ENCODE measurements at regions not wholly inside any gene's neighbourhood (a gene's known extent, or its start where the extent isn't known, plus 50 kb on each side); places are given as distances from the start of the nearest gene placed in this dataset.
A peak's percentile ranks its signal among the peaks of the same experiment; 100 is the strongest.

DNA sequence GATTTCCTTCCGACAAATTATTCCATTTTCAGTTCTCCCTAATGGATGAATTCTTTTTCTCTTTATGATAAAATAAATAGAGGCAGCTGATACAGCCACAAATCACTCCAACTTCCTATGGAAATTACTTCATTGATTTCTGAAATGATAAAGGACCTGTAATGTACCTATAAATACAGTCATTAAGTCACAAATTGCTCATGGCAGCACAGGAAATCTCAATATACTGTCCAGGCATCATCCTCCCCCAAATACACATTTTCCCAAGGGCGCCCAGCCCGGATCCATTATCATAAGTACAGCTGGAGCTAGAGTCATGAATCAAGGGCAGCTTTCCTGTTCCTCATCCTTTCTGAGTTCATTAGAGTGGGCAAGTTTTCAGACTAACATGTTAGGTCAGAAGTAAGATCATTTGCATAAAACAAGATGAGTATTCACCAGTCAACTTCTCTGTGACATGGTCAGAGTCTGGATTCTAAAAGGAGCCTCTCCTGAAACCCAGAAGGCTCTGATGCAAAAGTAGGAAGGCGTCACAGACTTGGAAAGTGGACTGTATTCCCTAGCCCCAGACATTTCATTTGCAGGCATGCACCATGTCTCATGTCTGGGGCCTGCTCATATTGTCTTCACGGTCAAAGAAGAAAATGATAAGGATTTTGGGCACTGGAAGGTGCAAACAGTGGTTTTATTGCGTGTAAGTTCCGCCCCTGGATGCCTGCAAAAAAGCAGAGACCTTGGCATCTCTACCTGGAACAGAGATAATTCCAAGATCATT is 383.2 kb downstream of the PLK2 start:
- H3K27me3 ChIP-seq (ENCODE audit: control insufficient read depth in 3 of 3, insufficient read depth in 3 of 3, low read length in 3 of 3) = no peaks in the 10 kb centered on the region
- H3K27ac ChIP-seq (ENCODE audit: low read depth, low read length) = no peak overlapping the region
- peaks cover 8 to 22% (median 8%) of the 10 kb centered on the region in 3 donors for H3K4me1 ChIP-seq (ENCODE audit: control insufficient read depth in 3 of 3, insufficient read depth in 3 of 3, low read length in 3 of 3)
- H3K36me3 ChIP-seq (ENCODE audit: control insufficient read depth in 3 of 3, insufficient read depth in 3 of 3, low read length in 3 of 3) = no peaks in the 10 kb centered on the region
- no peak overlapping the region for H3K9ac ChIP-seq (ENCODE audit: low read depth in 1 of 3, low read length in 3 of 3)
- H3K9me3 ChIP-seq (ENCODE audit: control insufficient read depth in 3 of 3, low read length in 3 of 3) = no peaks in the 10 kb centered on the region
- H3K4me3 ChIP-seq (ENCODE audit: low read length in 3 of 3) = no peak overlapping the region

DNA sequence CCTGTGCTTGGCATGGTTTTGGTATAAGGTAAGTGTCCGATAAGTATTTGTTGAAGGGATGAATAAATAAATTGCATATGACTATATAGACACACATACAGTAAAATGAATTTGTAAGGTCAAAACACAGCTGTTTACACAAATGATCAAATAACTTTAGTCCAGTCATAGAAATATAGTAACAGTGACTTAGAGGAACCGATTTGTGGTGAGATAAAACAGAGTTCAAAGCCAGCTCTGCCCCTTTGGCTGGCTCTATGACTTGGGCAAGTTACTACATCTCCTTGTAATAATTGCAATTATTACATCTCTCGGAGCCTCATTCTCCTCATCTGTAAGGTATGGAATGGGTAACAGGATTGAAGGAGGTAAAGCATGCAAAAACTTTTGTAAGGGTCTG is 384.0 kb downstream of the PLK2 start:
- Histone ChIP-seq H3K27ac (ENCODE audit: low read depth, low read length) (no peak overlapping the region), H3K4me1 (ENCODE audit: control insufficient read depth in 3 of 3, insufficient read depth in 3 of 3, low read length in 3 of 3) (peaks cover 13 to 28% (median 15%) of the 10 kb centered on the region in 3 donors), H3K4me3 (ENCODE audit: low read length in 3 of 3) (no peak overlapping the region)

DNA sequence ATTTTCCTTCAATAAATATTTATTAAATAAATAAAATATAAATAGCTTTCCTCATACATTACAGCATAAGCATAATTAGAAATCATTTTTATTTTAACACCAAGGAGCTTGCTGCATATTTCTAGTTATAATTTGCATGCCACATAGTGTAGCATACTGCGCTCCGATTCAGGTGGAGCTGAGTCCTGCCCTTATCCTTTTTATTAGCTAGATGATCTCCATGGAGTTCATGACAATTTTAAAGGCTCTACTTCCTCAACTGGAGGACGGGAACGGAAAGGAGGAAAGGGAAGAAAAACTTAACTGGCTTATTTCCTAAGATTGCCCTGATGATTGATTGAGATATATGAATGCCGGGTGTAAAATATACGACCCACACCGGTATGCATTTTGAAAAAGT is 385.2 kb downstream of the PLK2 start:
- Histone ChIP-seq H3K36me3 (ENCODE audit: control insufficient read depth in 3 of 3, insufficient read depth in 3 of 3, low read length in 3 of 3) (no peaks in the 10 kb centered on the region), H3K9ac (ENCODE audit: low read depth in 1 of 3, low read length in 3 of 3) (no peak overlapping the region), H3K4me3 (ENCODE audit: low read length in 3 of 3) (no peak overlapping the region), H3K9me3 (ENCODE audit: control insufficient read depth in 3 of 3, low read length in 3 of 3) (no peaks in the 10 kb centered on the region), H3K4me1 (ENCODE audit: control insufficient read depth in 3 of 3, insufficient read depth in 3 of 3, low read length in 3 of 3) (peaks cover 13 to 28% (median 15%) of the 10 kb centered on the region in 3 donors), H3K27ac (ENCODE audit: low read depth, low read length) (no peak overlapping the region), H3K27me3 (ENCODE audit: control insufficient read depth in 3 of 3, insufficient read depth in 3 of 3, low read length in 3 of 3) (no peaks in the 10 kb centered on the region)

More for the DNA sequence above, 384.0 kb downstream of the PLK2 start:
- H3K9me3 ChIP-seq (ENCODE audit: control insufficient read depth in 3 of 3, low read length in 3 of 3) = no peaks in the 10 kb centered on the region
- no peaks in the 10 kb centered on the region for H3K36me3 ChIP-seq (ENCODE audit: control insufficient read depth in 3 of 3, insufficient read depth in 3 of 3, low read length in 3 of 3)
- no peak overlapping the region for H3K9ac ChIP-seq (ENCODE audit: low read depth in 1 of 3, low read length in 3 of 3)
- no peaks in the 10 kb centered on the region for H3K27me3 ChIP-seq (ENCODE audit: control insufficient read depth in 3 of 3, insufficient read depth in 3 of 3, low read length in 3 of 3)

DNA sequence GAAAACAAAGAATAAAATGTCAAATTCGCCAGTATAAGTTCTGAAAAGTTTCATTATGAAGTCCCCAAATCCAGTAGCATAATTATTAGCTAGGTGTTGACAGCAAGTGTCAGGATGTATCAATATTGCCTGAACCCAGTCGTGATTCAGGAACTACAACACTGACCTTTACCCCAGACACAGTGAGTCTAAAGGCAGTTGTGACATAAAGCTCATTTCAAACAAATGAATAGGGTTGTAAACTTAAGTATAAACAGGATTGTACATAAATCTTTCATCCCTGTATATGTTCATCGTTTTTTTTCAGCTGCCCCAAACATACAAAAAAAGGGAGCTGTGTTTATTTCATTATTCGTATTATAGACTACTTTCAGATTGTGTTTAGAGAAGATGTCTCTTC is 385.7 kb downstream of the PLK2 start:
- no peaks in the 10 kb centered on the region for H3K36me3 ChIP-seq (ENCODE audit: control insufficient read depth in 3 of 3, insufficient read depth in 3 of 3, low read length in 3 of 3)
- no peaks in the 10 kb centered on the region for H3K9me3 ChIP-seq (ENCODE audit: control insufficient read depth in 3 of 3, low read length in 3 of 3)
- no peak overlapping the region for H3K27ac ChIP-seq (ENCODE audit: low read depth, low read length)
- H3K27me3 ChIP-seq (ENCODE audit: control insufficient read depth in 3 of 3, insufficient read depth in 3 of 3, low read length in 3 of 3) = no peaks in the 10 kb centered on the region
- H3K4me1 ChIP-seq (ENCODE audit: control insufficient read depth in 3 of 3, insufficient read depth in 3 of 3, low read length in 3 of 3) = peaks cover 13 to 28% (median 15%) of the 10 kb centered on the region in 3 donors
- no peak overlapping the region for H3K4me3 ChIP-seq (ENCODE audit: low read length in 3 of 3)
- H3K9ac ChIP-seq (ENCODE audit: low read depth in 1 of 3, low read length in 3 of 3) = no peak overlapping the region

DNA sequence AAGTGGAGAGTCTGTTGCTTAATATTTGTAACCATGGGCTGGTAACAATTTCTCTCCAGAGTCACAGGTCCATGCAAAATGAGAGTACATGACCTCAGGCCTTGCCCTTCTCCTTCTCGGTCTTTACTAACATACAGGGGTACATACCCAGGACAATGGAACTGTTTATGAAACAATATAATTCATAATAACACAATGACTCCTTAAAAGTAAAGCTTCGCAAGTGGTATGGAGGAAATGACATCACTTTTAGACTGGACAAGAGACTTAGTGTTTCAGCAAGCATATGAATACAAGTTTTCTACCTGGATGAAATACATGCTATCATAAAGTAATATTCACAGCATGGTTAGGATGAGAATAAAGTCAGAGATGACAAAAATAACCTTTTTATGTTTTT is 386.6 kb downstream of the PLK2 start:
- no peaks in the 10 kb centered on the region for H3K9me3 ChIP-seq (ENCODE audit: control insufficient read depth in 3 of 3, low read length in 3 of 3)
- peaks cover 13 to 28% (median 15%) of the 10 kb centered on the region in 3 donors for H3K4me1 ChIP-seq (ENCODE audit: control insufficient read depth in 3 of 3, insufficient read depth in 3 of 3, low read length in 3 of 3)

DNA sequence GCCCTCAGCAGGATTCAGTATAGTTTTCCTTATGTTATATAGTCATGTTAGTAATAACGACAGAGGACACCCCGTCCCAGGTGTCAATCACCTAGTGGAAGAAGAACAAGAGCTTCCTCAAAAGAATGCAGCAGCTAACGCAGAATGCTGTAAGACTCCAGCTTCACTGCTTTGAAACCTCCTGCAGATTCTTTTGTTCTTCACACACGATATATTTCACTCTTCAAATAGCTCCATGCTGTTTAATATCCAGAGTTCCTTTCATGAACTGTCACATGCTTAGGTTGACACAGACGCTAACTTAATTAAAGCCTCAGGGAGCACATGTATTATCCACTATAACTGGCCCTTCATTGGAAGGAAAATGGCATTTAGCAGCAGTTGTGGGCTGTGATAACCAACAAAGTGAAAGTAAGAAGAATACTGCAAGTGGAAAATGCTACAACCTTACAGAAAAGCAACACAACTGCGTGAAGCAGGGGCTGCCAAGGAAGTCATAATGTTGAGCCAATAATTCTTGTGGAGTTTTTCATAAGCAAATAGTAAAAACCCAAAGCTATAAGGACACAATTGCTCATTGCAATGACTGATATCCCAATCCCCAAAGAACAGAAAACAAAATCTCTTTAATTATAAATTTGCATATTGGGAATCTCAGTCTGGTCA is 387.5 kb downstream of the PLK2 start:
- Histone ChIP-seq H3K9me3 (ENCODE audit: control insufficient read depth in 3 of 3, low read length in 3 of 3) (no peaks in the 10 kb centered on the region), H3K9ac (ENCODE audit: low read depth in 1 of 3, low read length in 3 of 3) (peak overlapping the region in 1 of 3 donors; percentile 0), H3K27ac (ENCODE audit: low read depth, low read length) (peak overlapping the region; percentile 73)

More for the DNA sequence above, 386.6 kb downstream of the PLK2 start:
- H3K36me3 ChIP-seq (ENCODE audit: control insufficient read depth in 3 of 3, insufficient read depth in 3 of 3, low read length in 3 of 3) = no peaks in the 10 kb centered on the region
- H3K4me3 ChIP-seq (ENCODE audit: low read length in 3 of 3) = no peak overlapping the region
- H3K27ac ChIP-seq (ENCODE audit: low read depth, low read length) = no peak overlapping the region
- H3K9ac ChIP-seq (ENCODE audit: low read depth in 1 of 3, low read length in 3 of 3) = no peak overlapping the region
- no peaks in the 10 kb centered on the region for H3K27me3 ChIP-seq (ENCODE audit: control insufficient read depth in 3 of 3, insufficient read depth in 3 of 3, low read length in 3 of 3)

DNA sequence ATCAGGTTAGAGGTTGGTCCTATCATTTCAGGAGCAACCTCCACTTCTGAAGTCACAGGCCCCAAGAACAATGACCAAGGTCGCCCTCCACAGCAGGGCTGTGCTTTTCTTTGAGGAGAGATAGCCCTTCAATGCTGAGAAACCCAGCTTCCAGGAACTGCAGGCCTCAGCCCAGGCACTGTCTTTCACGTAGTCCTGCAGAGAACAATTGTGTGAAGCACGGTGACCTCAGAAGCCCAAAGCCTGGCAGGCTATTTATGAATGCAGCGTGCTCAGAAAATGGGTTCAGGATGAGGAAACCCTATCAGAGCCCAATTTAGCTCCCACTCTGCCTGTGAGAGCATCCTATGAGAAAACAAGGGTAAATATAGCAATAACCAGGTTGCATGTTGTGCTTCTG is 388.3 kb downstream of the PLK2 start:
- Histone ChIP-seq H3K9me3 (ENCODE audit: control insufficient read depth in 3 of 3, low read length in 3 of 3) (no peaks in the 10 kb centered on the region), H3K4me1 (ENCODE audit: control insufficient read depth in 3 of 3, insufficient read depth in 3 of 3, low read length in 3 of 3) (peaks cover 13 to 16% (median 15%) of the 10 kb centered on the region in 3 donors), H3K9ac (ENCODE audit: low read depth in 1 of 3, low read length in 3 of 3) (no peak overlapping the region), H3K27ac (ENCODE audit: low read depth, low read length) (peak overlapping the region; percentile 73), H3K36me3 (ENCODE audit: control insufficient read depth in 3 of 3, insufficient read depth in 3 of 3, low read length in 3 of 3) (no peaks in the 10 kb centered on the region), H3K4me3 (ENCODE audit: low read length in 3 of 3) (no peak overlapping the region), H3K27me3 (ENCODE audit: control insufficient read depth in 3 of 3, insufficient read depth in 3 of 3, low read length in 3 of 3) (no peaks in the 10 kb centered on the region)

More for the DNA sequence above, 387.5 kb downstream of the PLK2 start:
- Histone ChIP-seq H3K27me3 (ENCODE audit: control insufficient read depth in 3 of 3, insufficient read depth in 3 of 3, low read length in 3 of 3) (no peaks in the 10 kb centered on the region), H3K36me3 (ENCODE audit: control insufficient read depth in 3 of 3, insufficient read depth in 3 of 3, low read length in 3 of 3) (no peaks in the 10 kb centered on the region), H3K4me1 (ENCODE audit: control insufficient read depth in 3 of 3, insufficient read depth in 3 of 3, low read length in 3 of 3) (peaks cover 13 to 22% (median 15%) of the 10 kb centered on the region in 3 donors), H3K4me3 (ENCODE audit: low read length in 3 of 3) (peak overlapping the region in 2 of 3 donors; percentile 23 to 54)

DNA sequence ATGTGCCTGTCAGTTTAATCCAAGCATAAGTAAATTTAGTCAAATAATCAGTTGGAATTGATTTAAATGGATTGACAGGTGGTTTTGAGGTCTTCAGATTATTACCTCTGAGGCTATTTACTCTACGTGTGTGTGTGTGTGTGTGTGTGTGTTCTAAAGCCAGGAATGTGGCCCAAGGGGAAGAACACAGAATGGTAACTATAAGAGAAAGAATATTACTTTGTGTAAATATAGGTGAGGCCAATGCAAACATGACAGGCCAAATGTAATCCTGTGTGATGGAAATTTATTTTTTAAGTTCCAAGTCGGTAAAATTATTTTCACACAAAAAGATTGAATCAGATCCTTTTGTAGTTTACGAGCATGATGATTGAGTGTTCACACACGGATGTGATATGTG is 390.0 kb downstream of the PLK2 start:
- no peaks in the 10 kb centered on the region for H3K9me3 ChIP-seq (ENCODE audit: control insufficient read depth in 3 of 3, low read length in 3 of 3)
- peaks cover 11 to 16% (median 15%) of the 10 kb centered on the region in 3 donors for H3K4me1 ChIP-seq (ENCODE audit: control insufficient read depth in 3 of 3, insufficient read depth in 3 of 3, low read length in 3 of 3)
- no peaks in the 10 kb centered on the region for H3K27me3 ChIP-seq (ENCODE audit: control insufficient read depth in 3 of 3, insufficient read depth in 3 of 3, low read length in 3 of 3)
- no peaks in the 10 kb centered on the region for H3K36me3 ChIP-seq (ENCODE audit: control insufficient read depth in 3 of 3, insufficient read depth in 3 of 3, low read length in 3 of 3)
- no peak overlapping the region for H3K9ac ChIP-seq (ENCODE audit: low read depth in 1 of 3, low read length in 3 of 3)
- H3K4me3 ChIP-seq (ENCODE audit: low read length in 3 of 3) = no peak overlapping the region
- no peak overlapping the region for H3K27ac ChIP-seq (ENCODE audit: low read depth, low read length)

DNA sequence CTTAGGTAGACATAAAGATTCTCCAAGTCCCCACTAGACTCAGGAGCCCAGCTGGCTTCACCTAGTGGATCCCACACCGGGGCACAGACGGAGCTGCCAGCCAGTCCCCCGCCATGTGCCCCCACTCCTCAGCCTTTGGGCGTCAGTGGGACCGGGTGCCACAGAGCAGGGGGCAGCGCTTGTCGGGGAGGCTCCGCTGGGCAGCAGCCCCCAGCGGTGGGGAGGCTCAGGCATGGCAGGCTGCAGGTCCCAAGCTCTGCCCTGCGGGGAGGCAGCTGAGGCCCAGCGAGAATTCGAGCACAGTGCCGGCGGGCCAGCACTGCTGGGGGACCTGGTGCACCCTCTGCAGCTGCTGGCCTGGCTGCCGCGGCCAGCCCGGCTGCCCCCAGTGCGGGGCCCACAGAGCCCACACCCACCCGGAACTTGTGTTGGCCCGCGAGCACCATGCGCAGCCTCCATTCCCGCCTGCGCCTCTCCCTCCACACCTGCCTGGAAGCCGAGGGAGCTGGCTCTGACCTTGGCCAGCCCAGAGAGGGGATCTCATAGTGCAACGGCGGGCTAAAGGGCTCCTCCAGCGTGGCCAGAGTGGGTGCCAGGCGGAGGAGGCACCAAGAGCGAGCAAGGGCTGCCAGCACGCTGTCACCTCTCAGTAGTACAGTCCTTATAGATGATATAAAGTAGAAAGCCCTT is 390.7 kb downstream of the PLK2 start:
- Histone ChIP-seq H3K27me3 (ENCODE audit: control insufficient read depth in 3 of 3, insufficient read depth in 3 of 3, low read length in 3 of 3) (no peaks in the 10 kb centered on the region), H3K27ac (ENCODE audit: low read depth, low read length) (no peak overlapping the region), H3K9me3 (ENCODE audit: control insufficient read depth in 3 of 3, low read length in 3 of 3) (no peaks in the 10 kb centered on the region), H3K9ac (ENCODE audit: low read depth in 1 of 3, low read length in 3 of 3) (no peak overlapping the region), H3K4me3 (ENCODE audit: low read length in 3 of 3) (no peak overlapping the region), H3K36me3 (ENCODE audit: control insufficient read depth in 3 of 3, insufficient read depth in 3 of 3, low read length in 3 of 3) (no peaks in the 10 kb centered on the region), H3K4me1 (ENCODE audit: control insufficient read depth in 3 of 3, insufficient read depth in 3 of 3, low read length in 3 of 3) (peaks cover 11 to 16% (median 15%) of the 10 kb centered on the region in 3 donors)

DNA sequence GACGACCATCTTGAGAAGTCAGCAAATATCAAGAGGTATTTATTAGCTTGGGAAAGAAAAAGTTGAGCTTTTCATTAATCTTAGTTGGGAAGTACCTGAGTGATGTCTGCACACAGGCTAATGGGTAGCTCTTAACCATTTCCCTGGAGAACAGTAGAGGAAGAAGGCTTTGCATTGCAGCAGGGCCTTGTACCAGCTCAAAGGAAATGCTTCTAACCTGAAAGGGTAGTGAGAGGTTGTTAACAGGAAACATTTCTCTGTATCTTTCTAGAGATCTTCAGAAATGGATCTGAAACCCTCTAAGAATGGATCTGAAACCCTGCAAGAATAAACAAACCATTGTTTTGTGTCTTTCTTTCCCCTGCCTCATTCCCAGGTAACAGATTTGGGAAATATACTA is 393.3 kb downstream of the PLK2 start:
- Histone ChIP-seq H3K36me3 (ENCODE audit: control insufficient read depth in 3 of 3, insufficient read depth in 3 of 3, low read length in 3 of 3) (no peaks in the 10 kb centered on the region), H3K27ac (ENCODE audit: low read depth, low read length) (no peak overlapping the region)

More for the DNA sequence above, 393.3 kb downstream of the PLK2 start:
- H3K4me3 ChIP-seq (ENCODE audit: low read length in 3 of 3) = no peak overlapping the region
- H3K9ac ChIP-seq (ENCODE audit: low read depth in 1 of 3, low read length in 3 of 3) = no peak overlapping the region
- H3K4me1 ChIP-seq (ENCODE audit: control insufficient read depth in 3 of 3, insufficient read depth in 3 of 3, low read length in 3 of 3) = peaks cover 3 to 6% (median 4%) of the 10 kb centered on the region in 3 donors
- H3K27me3 ChIP-seq (ENCODE audit: control insufficient read depth in 3 of 3, insufficient read depth in 3 of 3, low read length in 3 of 3) = no peaks in the 10 kb centered on the region
- no peaks in the 10 kb centered on the region for H3K9me3 ChIP-seq (ENCODE audit: control insufficient read depth in 3 of 3, low read length in 3 of 3)

Data from skeletal muscle tissue (tissue), 3 donors.